GM06990 (cell line): ENCODE measurements at regions not wholly inside any gene's neighbourhood (a gene's known extent, or its start where the extent isn't known, plus 50 kb on each side); places are given as distances from the start of the nearest gene placed in this dataset.

Source experiments
- DNase-seq: peaks from one replicate; pipeline ENCODE4 v3.0.0-alpha.2; 2011; ENCODE audit not compliant: insufficient read length; ENCODE audit errors: extremely low read depth
- H3K27me3 ChIP-seq: replicated peaks from 2 replicates; pipeline ENCODE4 v1.6.0; 2011; ENCODE audit warnings: low read length; ENCODE audit not compliant: control insufficient read depth, insufficient read depth
- H3K36me3 ChIP-seq: 2 replicates; pipeline ENCODE4 v1.5.1; 2011; ENCODE audit warnings: low read length; ENCODE audit not compliant: control insufficient read depth, insufficient read depth
- H3K4me3 ChIP-seq: replicated peaks from 2 replicates; pipeline ENCODE4 v1.5.1; 2011; ENCODE audit warnings: low read depth, mild to moderate bottlenecking, control low read depth, low read length
- CTCF ChIP-seq: IDR thresholded peaks from 2 replicates; pipeline ENCODE4 v1.5.1; 2011; ENCODE audit warnings: low read length, control low read depth, mild to moderate bottlenecking, inconsistent platforms; ENCODE audit not compliant: insufficient read depth, poor library complexity, severe bottlenecking

GRCh38 chr13:111480976-111481375, 160.5 kb downstream of the TEX29 start:
- no peaks in the 10 kb centered on the region for H3K27me3 ChIP-seq
- no peak for TF ChIP-seq CTCF
- no peak overlapping the region for H3K4me3 ChIP-seq
- no peak for DNase-seq
- no peaks in the 10 kb centered on the region for H3K36me3 ChIP-seq

DNA sequence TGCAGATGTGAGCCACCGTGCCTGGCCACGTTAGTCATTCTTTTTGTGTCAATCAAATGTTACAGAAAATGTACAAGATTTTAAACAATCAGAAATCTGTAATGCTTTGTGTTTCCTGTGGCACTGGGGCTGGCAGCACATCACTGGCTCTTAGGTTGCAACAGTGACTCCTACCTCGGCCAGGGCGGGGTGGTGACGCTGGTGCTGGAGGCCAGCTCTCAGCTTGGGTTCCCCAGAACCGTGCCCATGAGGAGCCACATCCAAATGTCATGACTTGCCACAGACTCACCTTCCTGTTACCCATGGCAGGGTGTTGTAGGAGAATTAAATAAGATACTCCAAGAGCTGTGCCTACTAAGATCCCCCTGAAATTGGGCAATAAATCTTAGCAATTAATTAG, 161.7 kb downstream of the TEX29 start:
- no peak for DNase-seq
- no peaks in the 10 kb centered on the region for H3K27me3 ChIP-seq
- no peaks in the 10 kb centered on the region for H3K36me3 ChIP-seq
- H3K4me3 ChIP-seq, result no peak overlapping the region
- no peak for TF ChIP-seq CTCF

DNA sequence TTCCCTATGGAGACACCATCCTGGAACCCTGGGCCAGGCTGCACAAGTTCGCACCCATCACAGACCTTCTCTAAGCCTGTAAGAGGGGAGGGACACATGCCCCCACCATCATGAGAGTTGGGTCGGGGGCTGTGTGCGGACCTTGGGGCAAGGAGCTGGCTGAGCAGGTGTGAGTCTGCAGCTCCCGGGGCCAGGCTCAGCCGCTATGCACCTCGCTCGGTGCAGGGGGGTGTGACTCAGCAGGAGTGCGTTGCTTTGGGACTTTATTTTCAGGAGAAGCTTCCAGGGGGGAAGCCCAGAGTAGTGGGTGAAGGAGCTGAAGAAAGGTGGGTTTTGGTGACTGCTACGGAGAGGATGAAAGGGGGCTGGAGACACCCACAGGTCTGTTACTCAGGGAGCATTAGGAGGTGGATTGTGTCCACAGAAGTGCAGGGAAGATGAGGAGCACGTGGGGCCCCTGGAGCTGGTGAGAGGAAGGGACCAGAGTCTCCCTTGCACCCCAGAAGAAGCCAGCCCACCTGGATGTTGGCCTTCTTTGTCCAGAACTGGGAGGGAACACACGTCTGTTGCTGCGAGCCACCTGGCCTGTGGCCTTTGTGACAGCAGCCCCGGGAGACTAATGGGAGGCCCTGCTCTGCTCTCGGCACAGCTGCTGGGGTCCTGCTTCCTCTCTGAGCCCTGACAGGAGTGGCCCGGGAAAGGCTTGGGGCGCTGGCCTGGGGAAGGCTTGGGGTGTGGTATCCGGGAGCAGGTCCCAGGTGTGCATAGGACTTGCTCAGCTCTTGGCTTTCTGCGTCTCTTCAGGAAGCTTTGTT, 162.6 kb downstream of the TEX29 start:
- Histone ChIP-seq H3K27me3 (no peaks in the 10 kb centered on the region), H3K36me3 (no peaks in the 10 kb centered on the region), H3K4me3 (no peak overlapping the region)
- TF ChIP-seq CTCF, result no peak
- no peak for DNase-seq

- no peak for TF ChIP-seq CTCF
- H3K36me3 ChIP-seq, result no peaks in the 10 kb centered on the region
- no peaks in the 10 kb centered on the region for H3K27me3 ChIP-seq
- H3K4me3 ChIP-seq, result no peak overlapping the region
- DNase-seq, result no peak
Measured at GRCh38 chr13:111483621-111483987, 163.2 kb downstream of the TEX29 start.

DNA sequence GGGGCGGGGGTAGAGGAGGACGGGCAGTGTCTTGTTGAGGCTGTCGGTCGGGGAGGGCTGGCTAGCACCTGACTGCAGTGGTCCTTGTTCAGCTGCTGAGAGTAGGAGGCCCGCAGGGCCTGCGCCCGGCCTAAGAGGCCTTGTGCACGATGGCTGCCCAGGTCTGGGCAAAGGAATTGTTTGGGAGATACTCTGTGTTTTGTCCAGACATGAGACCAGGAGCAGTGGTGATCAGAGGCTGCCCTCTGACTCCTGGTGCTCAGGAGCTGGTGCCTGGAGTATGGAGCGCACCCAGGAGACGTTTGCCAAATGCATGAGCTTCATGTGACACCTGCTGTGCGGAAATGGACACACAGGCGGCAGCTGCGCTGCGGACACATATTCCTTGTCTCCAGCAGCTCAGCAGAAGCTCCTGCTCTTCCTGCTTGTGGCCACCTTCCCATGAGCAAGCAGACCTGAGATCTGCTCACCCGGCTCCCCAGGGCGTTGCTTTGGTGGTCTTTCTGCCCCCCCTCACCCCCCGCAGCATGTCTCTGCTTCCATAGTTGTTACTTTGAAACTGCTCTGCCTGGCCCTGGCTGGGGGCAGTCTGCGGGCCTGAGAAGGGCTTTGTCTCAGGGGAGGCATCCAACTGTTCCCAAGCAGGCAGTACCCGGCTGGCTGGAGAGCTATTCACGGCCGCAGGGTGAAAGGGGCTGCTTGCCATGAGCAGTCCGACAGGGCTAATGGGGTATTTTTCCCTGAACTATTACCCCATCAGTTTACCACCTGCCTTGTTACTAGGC, 163.9 kb downstream of the TEX29 start:
- H3K36me3 ChIP-seq, result no peaks in the 10 kb centered on the region
- no peak for DNase-seq
- H3K4me3 ChIP-seq, result no peak overlapping the region
- no peak for TF ChIP-seq CTCF
- no peaks in the 10 kb centered on the region for H3K27me3 ChIP-seq
